COLO668 (cell line): ENCODE measurements at regions not wholly inside any gene's neighbourhood (a gene's known extent, or its start where the extent isn't known, plus 50 kb on each side); places are given as distances from the start of the nearest gene placed in this dataset.
A peak's percentile ranks its signal among the peaks of the same experiment; 100 is the strongest.

Source experiments
- DNase-seq: peaks from one replicate; lab custom pipeline; 2025; ENCODE audit not compliant: unreplicated experiment; lab: John Stamatoyannopoulos, UW

DNA sequence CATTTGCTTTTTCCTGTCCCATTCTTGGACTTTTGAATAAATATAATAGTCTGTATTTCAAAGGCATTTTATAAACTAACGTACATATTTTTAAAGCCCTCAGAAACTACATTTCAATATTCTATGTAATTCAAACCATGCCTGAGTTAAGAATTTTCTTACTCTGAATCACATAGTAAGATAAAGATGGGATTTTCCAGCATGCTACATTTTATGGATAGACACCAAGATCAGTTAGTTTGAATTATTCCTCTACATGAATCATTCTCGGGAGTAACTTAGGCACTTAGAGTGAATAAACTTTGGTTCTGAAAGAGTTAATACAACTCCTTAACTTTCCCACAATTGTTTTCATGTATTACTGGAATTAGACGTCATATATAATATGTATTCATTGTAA is 713.3 kb upstream of the CBLB start:
- no peak for DNase-seq

DNA sequence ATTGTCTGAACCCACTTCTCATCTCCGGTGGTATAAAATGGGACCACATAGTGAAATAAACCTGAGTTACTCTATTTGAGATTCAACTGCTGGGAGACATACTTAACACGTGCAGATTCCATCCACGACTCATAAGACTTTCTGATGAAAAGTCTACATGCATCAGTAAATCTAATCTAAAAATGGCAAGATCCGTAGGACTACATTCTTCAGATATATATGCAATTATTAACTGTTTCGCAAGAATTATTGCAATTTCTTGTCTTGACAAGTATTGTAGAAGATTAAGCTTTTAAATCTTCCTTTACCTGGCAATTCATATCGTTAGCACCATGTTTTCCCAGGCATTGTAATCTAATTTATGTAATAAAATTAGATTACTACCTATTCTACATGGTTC is 718.7 kb upstream of the CBLB start:
- DNase-seq: no peak

DNA sequence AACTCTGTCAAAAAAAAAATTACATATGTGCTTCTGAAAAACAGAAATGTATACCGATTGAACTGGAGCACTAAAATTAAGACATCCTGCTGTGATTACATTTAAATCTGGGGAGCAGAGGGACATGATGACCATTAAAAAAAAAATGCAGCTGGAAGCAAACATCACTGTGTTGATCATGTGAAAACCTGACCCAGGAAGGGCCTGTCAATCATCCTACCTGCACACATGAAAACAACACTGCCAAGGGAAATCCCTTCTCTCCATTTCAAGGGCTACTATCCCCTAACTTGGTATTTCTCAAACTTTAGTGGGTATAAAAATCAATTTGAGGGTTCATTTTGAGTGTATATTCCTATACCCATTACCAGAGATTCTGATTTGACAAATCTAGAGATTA is 719.9 kb upstream of the CBLB start:
- no peak for DNase-seq

DNA sequence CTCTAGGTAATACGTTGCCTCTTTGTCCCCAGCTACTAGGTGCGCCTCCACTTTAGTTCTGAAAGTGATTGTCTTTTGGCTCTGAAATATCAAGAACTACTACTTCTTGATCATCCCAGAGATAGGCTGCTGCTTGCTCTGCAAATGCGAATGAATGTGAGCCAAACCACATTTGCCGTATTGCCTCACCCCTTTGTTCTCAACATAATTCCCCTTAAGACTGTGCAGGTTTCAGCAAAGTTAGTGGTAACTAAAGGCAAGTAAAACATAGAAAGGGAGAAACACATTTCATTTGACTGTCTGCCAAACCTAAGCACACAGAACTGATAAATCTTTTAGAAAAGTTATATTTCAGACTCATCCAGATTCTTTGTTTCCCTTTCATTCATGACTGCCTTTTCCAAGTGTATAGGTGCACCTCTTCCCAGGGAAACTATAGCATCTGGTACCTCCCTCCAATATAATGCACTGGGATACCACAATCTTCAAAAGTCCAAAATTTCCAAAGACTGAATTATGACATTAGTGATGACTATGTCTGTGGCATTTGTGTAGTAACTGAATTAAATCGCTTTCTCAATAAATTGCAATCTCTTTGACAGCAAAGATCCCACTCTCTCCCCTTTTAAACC is 720.6 kb upstream of the CBLB start:
- no peak for DNase-seq

DNA sequence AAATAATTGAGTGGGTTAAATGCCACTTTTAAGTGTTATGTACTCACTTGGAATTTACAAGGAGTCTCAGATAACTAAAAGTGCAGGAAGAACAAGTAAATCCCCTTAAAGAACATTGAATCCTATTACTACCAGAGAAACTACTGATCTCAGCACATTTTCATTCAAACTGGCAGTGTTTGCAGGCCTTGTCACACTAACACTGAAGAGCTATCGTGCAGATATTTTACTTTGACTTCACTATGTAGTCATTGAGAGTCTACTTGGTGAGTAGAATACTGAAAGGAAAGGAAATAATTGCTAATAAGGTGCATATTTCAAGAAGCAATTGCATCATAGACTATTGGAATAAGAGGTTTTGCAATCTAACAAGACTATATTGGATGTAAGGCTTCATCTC is 721.4 kb upstream of the CBLB start:
- no peak for DNase-seq

DNA sequence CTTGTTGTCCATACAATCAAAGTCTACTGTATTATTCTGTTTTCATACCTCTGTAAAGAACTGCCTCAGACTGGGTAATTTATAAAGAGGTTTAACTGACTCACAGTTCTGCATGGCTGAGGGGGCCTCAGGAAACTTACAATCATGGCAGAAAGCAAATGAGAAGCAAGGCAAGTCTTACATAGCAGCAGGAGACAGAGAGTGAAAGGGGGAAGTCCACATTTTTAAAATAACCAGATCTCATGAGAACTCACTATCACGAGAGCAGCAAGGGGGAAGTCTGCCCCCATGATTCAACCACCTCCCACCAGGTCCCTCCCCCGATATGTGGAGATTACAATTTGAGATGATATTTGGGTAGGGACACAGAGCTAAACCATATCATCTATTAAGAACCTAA is 724.6 kb upstream of the CBLB start:
- no peak for DNase-seq

DNA sequence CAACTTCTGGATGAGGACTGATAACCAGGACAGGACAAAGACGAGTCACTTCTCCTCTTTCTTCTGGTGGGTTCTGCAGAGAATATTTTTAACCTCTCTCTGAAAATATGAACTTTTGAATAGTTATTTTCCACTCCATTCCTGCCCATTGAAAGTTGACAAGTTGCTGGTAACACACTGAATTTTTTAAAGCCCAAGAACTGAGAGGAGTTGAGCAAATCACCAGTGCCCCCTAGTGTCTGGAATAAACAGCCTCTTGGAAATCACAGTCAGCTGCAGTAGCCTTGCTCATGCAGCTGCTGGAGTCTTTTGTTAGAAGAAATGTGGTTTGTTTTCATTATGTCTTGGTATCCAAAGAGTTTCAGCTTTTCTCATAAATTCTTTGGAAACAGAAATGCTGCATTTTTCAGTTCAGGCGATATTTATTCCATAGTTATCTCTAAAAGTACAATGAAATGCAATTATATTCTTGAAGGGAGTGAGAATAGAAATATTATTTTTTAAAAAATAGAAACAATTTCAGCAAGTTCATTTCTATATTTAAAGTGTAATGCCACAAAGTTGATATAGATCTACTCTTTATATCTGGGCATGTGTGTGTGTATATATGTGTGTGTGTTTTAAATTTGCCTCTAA is 741.0 kb upstream of the CBLB start:
- peak; percentile 3 for DNase-seq

DNA sequence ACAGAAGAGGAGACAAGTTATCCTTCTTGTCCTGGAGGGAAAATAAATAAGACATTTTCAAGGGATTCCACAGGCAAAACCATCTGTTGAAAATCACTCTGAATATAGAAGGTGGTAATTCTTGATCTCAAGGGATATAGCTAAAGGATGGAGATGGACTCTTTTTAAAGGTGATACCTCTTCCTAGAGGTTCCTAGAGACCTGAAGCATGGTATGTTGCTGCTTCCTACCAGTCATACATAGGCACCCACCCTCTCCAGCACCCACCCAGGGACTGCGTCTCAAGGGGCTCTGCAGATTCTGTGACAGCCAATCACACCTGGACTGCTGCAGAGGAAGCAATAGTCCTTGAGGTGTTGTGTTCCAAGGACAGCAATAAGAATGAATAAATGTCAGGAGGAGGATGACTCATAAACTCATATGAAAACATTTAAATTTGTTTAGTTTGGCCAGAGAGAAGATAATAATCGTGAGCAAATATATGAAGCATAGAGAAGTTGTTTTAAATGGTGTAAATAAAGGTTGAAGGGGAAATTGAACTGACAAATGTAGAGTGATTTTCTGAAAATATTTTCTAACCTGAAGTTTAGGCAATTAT is 741.6 kb upstream of the CBLB start:
- DNase-seq: no peak

DNA sequence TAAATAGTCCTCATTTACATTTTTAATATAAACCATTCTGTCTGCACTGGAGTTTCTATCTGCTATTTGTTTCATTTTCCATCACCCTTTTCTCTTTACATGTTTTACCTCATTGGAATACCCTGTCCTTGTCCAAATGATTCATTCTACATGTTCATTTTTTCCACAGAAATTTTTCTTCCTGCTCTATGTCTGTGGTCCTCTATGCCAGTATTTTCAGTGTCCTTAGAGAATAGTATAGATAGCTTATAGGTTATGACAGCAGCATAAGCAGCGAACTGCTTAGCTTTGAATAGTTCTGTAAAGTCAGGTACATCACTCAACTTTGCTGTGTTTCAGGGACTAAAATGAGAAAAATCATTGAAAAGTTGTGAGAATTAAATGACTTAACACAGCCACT is 742.3 kb upstream of the CBLB start:
- DNase-seq: no peak

DNA sequence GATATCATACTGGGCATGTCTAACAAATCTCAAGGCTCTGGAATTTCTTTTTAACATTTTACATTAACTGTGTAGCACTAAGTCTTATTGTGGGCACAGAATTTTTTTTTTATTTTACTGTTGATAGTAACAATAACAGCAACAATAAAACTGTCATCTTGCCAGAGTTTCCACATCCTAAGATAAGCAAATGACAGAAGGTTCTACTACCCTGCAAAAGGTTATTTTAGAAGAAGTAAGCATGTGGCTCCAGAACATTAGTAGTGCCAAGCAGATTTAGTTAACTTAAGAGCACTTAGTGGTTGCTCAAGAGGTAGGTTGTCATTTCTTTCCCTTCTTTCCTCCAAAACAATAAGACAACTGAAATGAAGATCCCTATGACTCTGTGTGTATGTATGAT is 743.0 kb upstream of the CBLB start:
- DNase-seq: no peak

DNA sequence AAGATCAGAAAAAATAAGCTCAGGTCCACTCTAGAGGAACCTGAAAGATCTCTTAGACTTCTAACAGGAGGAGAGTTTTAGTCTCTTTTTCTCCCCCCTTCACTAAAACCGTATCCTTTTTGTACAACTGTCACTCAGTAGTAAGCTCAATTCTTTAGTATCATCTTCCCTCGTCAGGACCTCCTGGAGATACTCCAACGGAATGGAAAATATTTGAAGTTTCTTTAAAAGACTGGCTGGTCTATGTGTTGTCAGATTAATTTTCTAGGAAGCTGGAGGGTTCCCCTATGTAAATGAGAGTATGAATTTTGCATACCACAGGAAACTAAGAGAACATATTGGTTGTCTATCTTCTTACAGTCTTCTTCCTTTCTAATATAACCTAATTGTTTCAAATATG is 747.7 kb upstream of the CBLB start:
- no peak for DNase-seq

DNA sequence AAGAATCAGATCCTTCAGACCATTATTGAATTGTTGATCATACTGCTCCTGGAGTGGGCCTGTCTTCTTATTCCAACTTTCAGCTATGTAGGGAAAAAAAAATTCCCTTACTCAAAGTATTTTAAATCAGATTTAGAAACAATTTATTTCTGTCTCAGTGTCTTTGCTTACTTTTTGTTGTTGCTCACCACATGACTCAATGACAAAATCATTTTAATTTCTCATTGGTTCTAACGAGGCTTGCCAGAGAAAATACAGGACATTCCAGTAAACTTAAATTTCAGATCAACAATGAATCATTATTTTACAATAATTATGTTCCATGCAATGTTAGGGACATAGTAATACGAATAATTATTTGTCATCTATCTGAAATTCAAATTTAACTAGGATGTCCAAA is 748.5 kb upstream of the CBLB start:
- no peak for DNase-seq

DNA sequence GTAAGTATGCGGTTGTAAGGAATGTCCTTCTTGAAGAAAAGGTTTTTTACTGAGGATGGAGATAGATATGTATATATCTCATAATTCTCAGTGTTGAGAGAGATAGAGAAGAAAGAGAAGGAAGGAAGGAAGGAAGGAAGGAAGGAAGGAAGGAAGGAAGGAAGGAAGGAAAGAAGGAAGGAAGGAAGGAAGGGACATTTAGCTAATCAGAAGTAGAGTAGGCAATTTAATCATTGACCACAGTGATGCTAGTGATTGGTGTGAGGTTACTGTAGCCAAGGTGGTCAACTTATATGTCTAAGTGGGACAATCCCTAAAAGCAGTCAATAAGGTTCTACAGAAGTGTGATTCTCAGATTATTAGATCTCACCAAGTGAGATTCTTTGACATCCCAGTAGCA is 751.8 kb upstream of the CBLB start:
- DNase-seq: no peak

DNA sequence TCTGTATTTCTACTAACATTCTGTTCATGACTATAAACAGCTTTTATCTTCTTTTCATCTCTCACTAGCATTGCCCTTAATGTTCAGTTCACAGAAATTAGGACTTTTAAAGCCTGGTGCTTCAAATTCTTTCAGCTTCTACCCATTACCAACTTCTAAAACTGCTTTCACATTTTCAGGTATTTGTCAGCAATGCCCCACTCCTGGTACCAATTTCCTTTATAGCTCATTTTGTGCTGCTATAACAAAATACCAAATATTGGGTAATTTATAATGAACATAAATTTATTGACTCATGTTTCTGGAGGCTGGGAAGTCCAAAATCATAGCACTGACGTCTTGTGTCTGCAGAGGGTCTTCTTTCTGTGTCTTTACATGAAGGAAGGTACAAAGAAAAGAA is 753.1 kb upstream of the CCDC54 start:
- DNase-seq: no peak

DNA sequence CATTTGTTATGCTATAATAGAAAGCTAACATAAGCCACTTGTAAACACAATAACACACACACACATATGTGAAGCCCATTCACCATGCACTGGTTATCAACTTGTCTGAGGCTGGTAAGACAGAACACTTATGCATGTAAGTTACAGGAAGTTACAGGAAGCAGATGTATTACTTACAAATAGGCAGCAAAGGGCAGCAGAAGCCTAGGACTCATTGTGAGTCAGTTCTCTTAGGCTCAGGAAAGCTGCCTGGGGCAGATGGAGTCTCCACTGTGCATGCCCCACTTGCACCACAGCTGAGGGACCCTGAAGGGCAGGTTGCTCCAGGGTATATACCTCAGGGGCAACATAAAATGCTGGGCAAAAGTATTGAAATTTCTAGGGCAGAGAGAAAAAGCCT is 748.8 kb upstream of the CCDC54 start:
- no peak for DNase-seq

DNA sequence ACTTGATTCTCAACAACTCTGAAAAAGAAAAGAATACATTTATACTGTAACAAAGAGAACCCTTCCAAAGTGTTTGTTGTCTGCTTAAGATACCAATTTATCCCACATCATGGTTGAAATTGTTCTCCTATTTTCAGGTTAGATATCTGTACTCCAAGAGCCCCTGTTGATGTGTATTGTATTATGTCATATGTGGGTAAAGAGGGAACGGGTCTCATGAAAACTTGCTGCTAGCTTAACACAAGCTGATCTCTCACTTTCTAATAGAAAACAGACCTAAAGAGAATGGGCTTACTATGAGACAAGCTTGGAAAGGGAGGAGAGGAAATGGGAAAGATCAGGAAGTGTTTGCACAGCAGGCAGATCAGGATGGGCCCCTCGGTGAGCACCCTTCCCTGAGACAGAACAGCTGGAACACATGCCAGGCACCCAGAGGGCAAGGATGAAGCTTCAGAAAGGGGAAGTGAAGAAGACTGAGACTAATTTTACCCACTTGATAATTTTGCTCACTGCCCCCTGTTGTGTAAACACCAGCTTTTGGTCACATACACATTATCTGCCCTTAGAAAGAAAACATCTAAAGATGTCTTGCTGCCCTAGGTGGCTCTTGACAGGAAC is 747.9 kb upstream of the CCDC54 start:
- no peak for DNase-seq

DNA sequence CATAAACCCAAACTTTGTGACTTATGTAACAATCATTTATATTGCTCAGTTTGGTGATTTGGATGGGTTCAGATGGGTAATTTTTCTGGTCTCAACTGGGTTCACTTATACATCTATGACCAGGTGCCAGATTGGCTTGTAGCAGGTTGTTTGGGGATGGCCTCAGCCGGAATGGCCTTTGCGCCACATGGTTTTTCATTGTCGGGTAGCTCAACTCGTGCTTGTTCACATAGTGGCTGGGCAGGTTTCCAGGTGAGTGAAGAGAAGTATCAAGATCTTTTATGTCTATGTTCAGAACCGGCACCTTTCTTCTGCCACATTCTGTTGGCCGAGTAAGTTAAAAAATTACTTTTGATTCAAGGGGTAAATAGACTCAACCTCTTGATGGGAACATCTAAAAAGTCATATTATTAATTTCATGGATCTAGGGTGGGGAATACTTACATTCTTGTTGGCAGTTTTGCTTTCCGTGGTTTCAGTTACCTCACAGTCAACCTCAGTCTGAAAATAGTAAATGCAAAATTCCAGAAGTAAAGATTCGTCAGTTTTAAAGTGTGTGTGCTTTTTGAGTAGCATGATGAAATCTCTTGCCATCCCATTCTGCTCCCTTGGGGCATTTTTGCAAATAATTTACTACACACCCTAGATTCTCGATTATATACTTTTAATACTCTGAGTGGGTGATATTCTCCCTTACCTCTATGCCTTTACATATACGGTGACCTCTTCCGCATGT is 745.7 kb upstream of the CCDC54 start:
- no peak for DNase-seq

DNA sequence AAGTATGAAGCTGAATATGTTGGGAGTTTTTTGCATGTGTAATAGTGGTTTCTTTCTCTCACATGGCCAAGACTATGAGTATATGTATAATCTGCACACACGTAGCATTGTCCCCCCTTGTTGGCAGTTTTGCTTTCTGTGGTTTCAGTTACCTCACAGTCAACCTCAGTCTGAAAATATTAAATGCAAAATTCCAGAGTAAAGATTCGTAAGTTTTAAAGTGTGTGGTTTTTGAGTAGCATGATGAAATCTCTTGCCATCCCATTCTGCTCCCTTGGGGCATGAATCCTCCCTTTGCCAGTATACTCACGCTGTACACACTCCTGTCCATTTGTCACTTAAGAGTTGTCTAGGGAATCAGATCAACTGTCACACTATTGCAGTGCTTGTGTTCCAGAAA is 742.0 kb upstream of the CCDC54 start:
- no peak for DNase-seq

DNA sequence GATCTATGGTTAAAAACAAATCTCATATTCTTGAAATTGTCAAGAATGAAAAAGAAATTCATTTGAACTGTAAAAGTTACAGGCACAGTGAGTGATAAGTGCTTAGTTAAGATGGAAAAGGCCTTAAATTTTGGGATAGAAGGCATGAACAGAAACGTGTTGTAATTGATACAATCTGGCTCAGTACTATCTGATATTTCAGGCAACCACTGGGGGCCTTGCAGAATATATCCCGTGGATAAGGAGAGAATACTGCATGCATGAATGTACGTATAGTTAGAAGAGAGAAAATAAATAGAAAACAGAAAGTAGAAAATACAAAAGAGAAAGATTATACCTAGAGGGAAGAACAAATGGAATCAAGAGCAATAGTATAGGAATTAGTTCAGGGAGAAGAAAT is 741.4 kb upstream of the CCDC54 start:
- DNase-seq: no peak

DNA sequence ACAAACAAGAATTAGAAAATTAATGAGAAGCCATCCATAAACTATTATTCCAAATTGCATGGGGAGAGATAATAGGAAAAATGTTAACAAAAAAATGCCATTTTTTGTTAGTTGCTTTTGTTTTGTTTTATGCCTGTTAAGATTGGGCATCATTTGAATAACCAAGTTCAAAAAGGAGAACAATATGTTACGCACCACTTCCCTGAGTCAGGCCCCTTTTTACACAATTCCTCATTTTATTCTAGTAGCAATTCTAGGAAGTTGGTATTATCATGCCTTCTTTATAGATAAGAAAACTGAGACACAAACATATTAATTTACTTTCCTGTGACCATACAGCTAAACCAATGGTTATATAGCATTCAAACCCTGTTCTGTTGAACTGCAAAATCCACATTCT is 736.9 kb upstream of the CCDC54 start:
- no peak for DNase-seq

DNA sequence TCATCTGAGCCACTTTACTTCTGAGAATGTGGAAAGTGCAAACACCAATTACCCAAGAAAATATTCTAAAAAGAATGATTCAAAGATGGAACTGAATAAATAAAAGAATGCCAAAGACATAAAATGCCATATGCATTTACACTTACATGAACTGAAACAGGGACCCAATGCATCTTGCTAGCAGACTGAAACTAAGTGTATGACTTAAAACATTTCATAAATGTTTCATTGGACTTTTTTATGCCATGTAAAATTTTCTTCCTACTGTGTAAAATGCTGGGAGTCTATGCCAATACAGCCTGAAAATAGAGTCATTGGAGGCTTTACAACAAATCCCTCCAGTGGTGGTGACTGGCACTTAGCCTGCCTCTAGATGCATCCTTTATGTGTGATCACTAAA is 735.1 kb upstream of the CCDC54 start:
- no peak for DNase-seq

DNA sequence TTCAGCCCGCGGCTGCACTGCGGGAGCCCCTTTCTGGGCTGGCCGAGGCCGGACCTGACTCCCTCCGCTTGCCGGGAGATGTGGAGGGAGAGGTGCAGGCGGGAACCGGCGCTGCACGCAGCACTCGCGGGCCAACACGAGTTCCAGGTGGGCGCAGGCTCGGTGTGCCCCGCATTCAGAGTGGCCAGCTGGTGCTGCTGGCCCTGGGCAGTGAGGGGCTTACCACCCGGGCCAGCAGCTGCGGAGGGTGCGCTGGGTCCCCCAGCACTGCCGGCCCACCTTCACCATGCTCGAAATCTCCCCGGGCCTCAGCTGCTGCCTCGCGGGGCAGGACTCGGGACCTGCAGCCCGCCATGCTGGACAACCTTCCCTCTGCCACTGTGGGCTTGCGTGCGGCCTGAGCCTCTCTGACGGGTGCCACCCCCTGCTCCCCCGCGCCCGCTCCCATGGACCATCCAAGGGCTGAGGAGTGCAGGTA is 733.5 kb upstream of the CCDC54 start:
- no peak for DNase-seq
